ENCODE measurements at regions not wholly inside any gene's neighbourhood (a gene's known extent, or its start where the extent isn't known, plus 50 kb on each side); places are given as distances from the start of the nearest gene placed in this dataset.

GRCh38 chr6:6962699-6963098 lies 145.1 kb upstream of the RREB1 start:
- TF ChIP-seq TAF1 (IDR thresholded peaks at IDR 0.05; ENCODE audit: borderline replicate concordance, insufficient read depth, low read length) (no peak), FOXP2 (optimal IDR thresholded peaks at IDR 0.05; ENCODE audit: borderline replicate concordance, extremely low read depth, extremely low read length, insufficient read depth) (no peak), REST (IDR thresholded peaks at IDR 0.05; ENCODE audit: insufficient read depth in 1 of 2, low read depth in 2 of 2, low read length in 2 of 2) (no peak), SIN3A (IDR thresholded peaks at IDR 0.05; ENCODE audit: borderline replicate concordance, insufficient read depth, low read length) (no peak), POLR2AphosphoS5 (IDR thresholded peaks at IDR 0.05; ENCODE audit: low read depth, low read length) (no peak)

- no peak for TF ChIP-seq SIN3A (IDR thresholded peaks at IDR 0.05; ENCODE audit: borderline replicate concordance, insufficient read depth, low read length)
- no peak for TF ChIP-seq FOXP2 (optimal IDR thresholded peaks at IDR 0.05; ENCODE audit: borderline replicate concordance, extremely low read depth, extremely low read length, insufficient read depth)
- TF ChIP-seq REST (IDR thresholded peaks at IDR 0.05; ENCODE audit: insufficient read depth in 1 of 2, low read depth in 2 of 2, low read length in 2 of 2): no peak
- TF ChIP-seq TAF1 (IDR thresholded peaks at IDR 0.05; ENCODE audit: borderline replicate concordance, insufficient read depth, low read length): no peak
- TF ChIP-seq POLR2AphosphoS5 (IDR thresholded peaks at IDR 0.05; ENCODE audit: low read depth, low read length): no peak
These were observed 143.1 kb upstream of the RREB1 start for GRCh38 chr6:6964675-6965074.

GRCh38 chr6:6966127-6966526 lies 141.6 kb upstream of the RREB1 start:
- TF ChIP-seq SIN3A (IDR thresholded peaks at IDR 0.05; ENCODE audit: borderline replicate concordance, insufficient read depth, low read length) (no peak), TAF1 (IDR thresholded peaks at IDR 0.05; ENCODE audit: borderline replicate concordance, insufficient read depth, low read length) (no peak), FOXP2 (optimal IDR thresholded peaks at IDR 0.05; ENCODE audit: borderline replicate concordance, extremely low read depth, extremely low read length, insufficient read depth) (no peak), POLR2AphosphoS5 (IDR thresholded peaks at IDR 0.05; ENCODE audit: low read depth, low read length) (no peak), REST (IDR thresholded peaks at IDR 0.05; ENCODE audit: insufficient read depth in 1 of 2, low read depth in 2 of 2, low read length in 2 of 2) (no peak)

- TF ChIP-seq FOXP2 (optimal IDR thresholded peaks at IDR 0.05; ENCODE audit: borderline replicate concordance, extremely low read depth, extremely low read length, insufficient read depth) (no peak), SIN3A (IDR thresholded peaks at IDR 0.05; ENCODE audit: borderline replicate concordance, insufficient read depth, low read length) (no peak), REST (IDR thresholded peaks at IDR 0.05; ENCODE audit: insufficient read depth in 1 of 2, low read depth in 2 of 2, low read length in 2 of 2) (no peak), POLR2AphosphoS5 (IDR thresholded peaks at IDR 0.05; ENCODE audit: low read depth, low read length) (no peak), TAF1 (IDR thresholded peaks at IDR 0.05; ENCODE audit: borderline replicate concordance, insufficient read depth, low read length) (no peak)
These were observed 141.2 kb upstream of the RREB1 start for GRCh38 chr6:6966569-6966968.

- TF ChIP-seq REST (IDR thresholded peaks at IDR 0.05; ENCODE audit: insufficient read depth in 1 of 2, low read depth in 2 of 2, low read length in 2 of 2) (no peak), FOXP2 (optimal IDR thresholded peaks at IDR 0.05; ENCODE audit: borderline replicate concordance, extremely low read depth, extremely low read length, insufficient read depth) (no peak), SIN3A (IDR thresholded peaks at IDR 0.05; ENCODE audit: borderline replicate concordance, insufficient read depth, low read length) (no peak), TAF1 (IDR thresholded peaks at IDR 0.05; ENCODE audit: borderline replicate concordance, insufficient read depth, low read length) (no peak), POLR2AphosphoS5 (IDR thresholded peaks at IDR 0.05; ENCODE audit: low read depth, low read length) (no peak)
These were observed 139.4 kb upstream of the RREB1 start for GRCh38 chr6:6968357-6968730.
